HepG2 (cell line): ENCODE measurements at regions not wholly inside any gene's neighbourhood (a gene's known extent, or its start where the extent isn't known, plus 50 kb on each side); places are given as distances from the start of the nearest gene placed in this dataset.

ENCODE experiments used
- BRCA1 ChIP-seq: sonication (generic); formaldehyde crosslinking; IDR thresholded peaks from 2 replicates; pipeline ENCODE4 v1.4.0; 2020; ENCODE audit warnings: missing genetic modification reagents
- CREM ChIP-seq, 2 experiments: sonication (generic) in 1 of 2; formaldehyde crosslinking in 1 of 2; IDR thresholded peaks; 2 replicates each; pipeline versions ENCODE4 v1.4.0 to v1.6.1; 2016 to 2020; ENCODE audit warnings: antibody characterized with exemption in 1 of 2, mild to moderate bottlenecking in 1 of 2, missing genetic modification reagents in 1 of 2
- GABPA ChIP-seq, 2 experiments: IDR thresholded peaks; 2 replicates each; pipeline ENCODE4 v1.6.1; 2011 to 2016; ENCODE audit warnings: low read depth in 2 of 2, low read length in 1 of 2, missing biosample characterization in 1 of 2, missing genetic modification characterization in 1 of 2
- GMEB1 ChIP-seq: sonication (generic); formaldehyde crosslinking; IDR thresholded peaks from 2 replicates; pipeline ENCODE4 v1.5.1; 2020; ENCODE audit warnings: missing genetic modification reagents, mild to moderate bottlenecking, borderline replicate concordance
- NCOA1 ChIP-seq: sonication (generic); formaldehyde crosslinking; IDR thresholded peaks from 2 replicates; pipeline ENCODE4 v1.9.0; 2021; ENCODE audit warnings: missing genetic modification reagents
- POLR2A ChIP-seq, 2 experiments: IDR thresholded peaks; 2 replicates each; pipeline ENCODE4 v1.6.1; 2011; ENCODE audit warnings: low read depth in 2 of 2, low read length in 2 of 2, mild to moderate bottlenecking in 1 of 2, moderate library complexity in 1 of 2; ENCODE audit not compliant: insufficient read depth in 1 of 2
- SP1 ChIP-seq, 2 experiments: fragments of 450-650 bp in 1 of 2; sonication (generic) in 1 of 2; formaldehyde crosslinking in 1 of 2; IDR thresholded peaks; 2 replicates each; pipeline versions ENCODE4 v1.4.0 to v1.6.1; 2016 to 2020; ENCODE audit warnings: missing genetic modification reagents in 1 of 2
- TARDBP ChIP-seq: sonication (generic); formaldehyde crosslinking; IDR thresholded peaks from 2 replicates; pipeline ENCODE4 v1.8.0; 2022; ENCODE audit warnings: mild to moderate bottlenecking, missing genetic modification reagents
- ZNF75D ChIP-seq: sonication (generic); formaldehyde crosslinking; IDR thresholded peaks from 2 replicates; pipeline ENCODE4 v1.8.1; 2023; ENCODE audit warnings: missing genetic modification reagents, mild to moderate bottlenecking, borderline replicate concordance
- TF ChIP-seq, protein P1 (sequence below): sonication (generic); formaldehyde crosslinking; IDR thresholded peaks from 2 replicates; pipeline ENCODE4 v1.9.0; 2021; ENCODE audit warnings: mild to moderate bottlenecking, missing genetic modification reagents
- TF ChIP-seq, protein P2 (sequence below): sonication (generic); formaldehyde crosslinking; IDR thresholded peaks from 2 replicates; pipeline ENCODE4 v1.5.0; 2020; ENCODE audit warnings: mild to moderate bottlenecking, missing genetic modification reagents, moderate library complexity

DNA sequence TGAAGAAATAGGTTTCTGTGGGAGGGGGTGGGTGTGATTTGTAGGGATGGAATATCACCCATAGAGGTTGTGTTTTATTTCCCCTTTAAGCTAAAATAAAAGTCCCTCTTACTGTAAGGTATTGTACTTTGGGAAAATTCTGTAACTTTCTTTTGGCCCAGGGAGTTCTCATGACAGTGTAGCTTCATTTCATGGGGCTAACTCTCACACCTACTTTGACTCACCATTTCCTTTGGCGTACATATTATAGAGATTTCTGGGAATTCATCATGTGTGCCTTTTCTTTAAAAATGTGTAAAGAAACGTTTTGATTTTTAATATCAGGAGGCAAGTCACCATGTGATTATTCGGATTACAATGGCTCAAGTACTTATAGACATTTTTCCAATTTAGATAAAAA is 477.7 kb upstream of the CFAP20DC start:
- no peak for TF ChIP-seq GMEB1 (CRISPR knock-in tag)
- TF ChIP-seq, protein P1, sequence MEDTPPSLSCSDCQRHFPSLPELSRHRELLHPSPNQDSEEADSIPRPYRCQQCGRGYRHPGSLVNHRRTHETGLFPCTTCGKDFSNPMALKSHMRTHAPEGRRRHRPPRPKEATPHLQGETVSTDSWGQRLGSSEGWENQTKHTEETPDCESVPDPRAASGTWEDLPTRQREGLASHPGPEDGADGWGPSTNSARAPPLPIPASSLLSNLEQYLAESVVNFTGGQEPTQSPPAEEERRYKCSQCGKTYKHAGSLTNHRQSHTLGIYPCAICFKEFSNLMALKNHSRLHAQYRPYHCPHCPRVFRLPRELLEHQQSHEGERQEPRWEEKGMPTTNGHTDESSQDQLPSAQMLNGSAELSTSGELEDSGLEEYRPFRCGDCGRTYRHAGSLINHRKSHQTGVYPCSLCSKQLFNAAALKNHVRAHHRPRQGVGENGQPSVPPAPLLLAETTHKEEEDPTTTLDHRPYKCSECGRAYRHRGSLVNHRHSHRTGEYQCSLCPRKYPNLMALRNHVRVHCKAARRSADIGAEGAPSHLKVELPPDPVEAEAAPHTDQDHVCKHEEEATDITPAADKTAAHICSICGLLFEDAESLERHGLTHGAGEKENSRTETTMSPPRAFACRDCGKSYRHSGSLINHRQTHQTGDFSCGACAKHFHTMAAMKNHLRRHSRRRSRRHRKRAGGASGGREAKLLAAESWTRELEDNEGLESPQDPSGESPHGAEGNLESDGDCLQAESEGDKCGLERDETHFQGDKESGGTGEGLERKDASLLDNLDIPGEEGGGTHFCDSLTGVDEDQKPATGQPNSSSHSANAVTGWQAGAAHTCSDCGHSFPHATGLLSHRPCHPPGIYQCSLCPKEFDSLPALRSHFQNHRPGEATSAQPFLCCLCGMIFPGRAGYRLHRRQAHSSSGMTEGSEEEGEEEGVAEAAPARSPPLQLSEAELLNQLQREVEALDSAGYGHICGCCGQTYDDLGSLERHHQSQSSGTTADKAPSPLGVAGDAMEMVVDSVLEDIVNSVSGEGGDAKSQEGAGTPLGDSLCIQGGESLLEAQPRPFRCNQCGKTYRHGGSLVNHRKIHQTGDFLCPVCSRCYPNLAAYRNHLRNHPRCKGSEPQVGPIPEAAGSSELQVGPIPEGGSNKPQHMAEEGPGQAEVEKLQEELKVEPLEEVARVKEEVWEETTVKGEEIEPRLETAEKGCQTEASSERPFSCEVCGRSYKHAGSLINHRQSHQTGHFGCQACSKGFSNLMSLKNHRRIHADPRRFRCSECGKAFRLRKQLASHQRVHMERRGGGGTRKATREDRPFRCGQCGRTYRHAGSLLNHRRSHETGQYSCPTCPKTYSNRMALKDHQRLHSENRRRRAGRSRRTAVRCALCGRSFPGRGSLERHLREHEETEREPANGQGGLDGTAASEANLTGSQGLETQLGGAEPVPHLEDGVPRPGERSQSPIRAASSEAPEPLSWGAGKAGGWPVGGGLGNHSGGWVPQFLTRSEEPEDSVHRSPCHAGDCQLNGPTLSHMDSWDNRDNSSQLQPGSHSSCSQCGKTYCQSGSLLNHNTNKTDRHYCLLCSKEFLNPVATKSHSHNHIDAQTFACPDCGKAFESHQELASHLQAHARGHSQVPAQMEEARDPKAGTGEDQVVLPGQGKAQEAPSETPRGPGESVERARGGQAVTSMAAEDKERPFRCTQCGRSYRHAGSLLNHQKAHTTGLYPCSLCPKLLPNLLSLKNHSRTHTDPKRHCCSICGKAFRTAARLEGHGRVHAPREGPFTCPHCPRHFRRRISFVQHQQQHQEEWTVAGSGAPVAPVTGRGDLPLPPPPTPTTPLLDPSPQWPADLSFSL (CRISPR knock-in tag), result no peak
- TF ChIP-seq POLR2A (IDR thresholded peaks at IDR 0.05; ENCODE audit: insufficient read depth in 1 of 2, low read depth in 2 of 2, low read length in 2 of 2), result no peak
- TF ChIP-seq NCOA1 (CRISPR knock-in tag), result no peak
- no peak for TF ChIP-seq CREM (IDR thresholded peaks at IDR 0.05)
- no peak for TF ChIP-seq CREM (CRISPR knock-in tag; IDR thresholded peaks at IDR 0.05)
- TF ChIP-seq, protein P2, sequence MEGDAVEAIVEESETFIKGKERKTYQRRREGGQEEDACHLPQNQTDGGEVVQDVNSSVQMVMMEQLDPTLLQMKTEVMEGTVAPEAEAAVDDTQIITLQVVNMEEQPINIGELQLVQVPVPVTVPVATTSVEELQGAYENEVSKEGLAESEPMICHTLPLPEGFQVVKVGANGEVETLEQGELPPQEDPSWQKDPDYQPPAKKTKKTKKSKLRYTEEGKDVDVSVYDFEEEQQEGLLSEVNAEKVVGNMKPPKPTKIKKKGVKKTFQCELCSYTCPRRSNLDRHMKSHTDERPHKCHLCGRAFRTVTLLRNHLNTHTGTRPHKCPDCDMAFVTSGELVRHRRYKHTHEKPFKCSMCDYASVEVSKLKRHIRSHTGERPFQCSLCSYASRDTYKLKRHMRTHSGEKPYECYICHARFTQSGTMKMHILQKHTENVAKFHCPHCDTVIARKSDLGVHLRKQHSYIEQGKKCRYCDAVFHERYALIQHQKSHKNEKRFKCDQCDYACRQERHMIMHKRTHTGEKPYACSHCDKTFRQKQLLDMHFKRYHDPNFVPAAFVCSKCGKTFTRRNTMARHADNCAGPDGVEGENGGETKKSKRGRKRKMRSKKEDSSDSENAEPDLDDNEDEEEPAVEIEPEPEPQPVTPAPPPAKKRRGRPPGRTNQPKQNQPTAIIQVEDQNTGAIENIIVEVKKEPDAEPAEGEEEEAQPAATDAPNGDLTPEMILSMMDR (CRISPR knock-in tag), result no peak
- no peak for TF ChIP-seq GABPA (IDR thresholded peaks at IDR 0.05; ENCODE audit: low read depth, low read length)
- no peak for TF ChIP-seq GABPA (CRISPR knock-in tag; IDR thresholded peaks at IDR 0.05; ENCODE audit: low read depth)
- TF ChIP-seq ZNF75D (CRISPR knock-in tag), result no peak
- TF ChIP-seq BRCA1 (CRISPR knock-in tag), result no peak
- TF ChIP-seq SP1 (IDR thresholded peaks at IDR 0.05), result no peak
- no peak for TF ChIP-seq SP1 (CRISPR knock-in tag; IDR thresholded peaks at IDR 0.05)
- TF ChIP-seq TARDBP, result no peak
